Smooth muscle cell (in vitro differentiated cells): ENCODE measurements at regions not wholly inside any gene's neighbourhood (a gene's known extent, or its start where the extent isn't known, plus 50 kb on each side); places are given as distances from the start of the nearest gene placed in this dataset.
A peak's percentile ranks its signal among the peaks of the same experiment; 100 is the strongest.

Experiments used
- DNase-seq: peaks from one replicate; lab custom pipeline; 2025; ENCODE audit not compliant: unreplicated experiment; lab: John Stamatoyannopoulos, UW
- H2AFZ ChIP-seq: fragments of 200-600 bp; sonication (generic); 2 replicates; pipeline ENCODE4 v1.6.0; 2016; ENCODE audit warnings: antibody characterized with exemption, low read depth, mild to moderate bottlenecking
- H3F3A ChIP-seq: fragments of 200-600 bp; sonication (generic); 2 replicates; pipeline ENCODE4 v1.6.0; 2017; ENCODE audit warnings: antibody characterized with exemption, low read depth
- H3K27ac ChIP-seq: fragments of 200-600 bp; sonication (generic); 2 replicates; pipeline ENCODE4 v1.5.1; 2016; ENCODE audit warnings: low read depth, mild to moderate bottlenecking
- H3K27me3 ChIP-seq: fragments of 200-600 bp; sonication (generic); 2 replicates; pipeline ENCODE4 v1.6.1; 2016; ENCODE audit warnings: low read depth, mild to moderate bottlenecking
- H3K36me3 ChIP-seq: fragments of 200-600 bp; sonication (generic); 2 replicates; pipeline ENCODE4 v1.5.1; 2016; ENCODE audit warnings: low read depth
- H3K4me1 ChIP-seq: fragments of 200-600 bp; sonication (generic); 2 replicates; pipeline ENCODE4 v1.5.1; 2016; ENCODE audit warnings: low read depth
- H3K4me2 ChIP-seq: fragments of 200-600 bp; sonication (generic); 2 replicates; pipeline ENCODE4 v1.6.0; 2016; ENCODE audit warnings: mild to moderate bottlenecking
- H3K4me3 ChIP-seq: fragments of 200-600 bp; sonication (generic); 2 replicates; pipeline ENCODE4 v1.5.1; 2016; ENCODE audit warnings: mild to moderate bottlenecking
- H3K79me2 ChIP-seq: fragments of 200-600 bp; sonication (generic); 2 replicates; pipeline ENCODE4 v1.6.0; 2016; ENCODE audit warnings: low read depth, mild to moderate bottlenecking
- H3K9ac ChIP-seq: fragments of 200-600 bp; sonication (generic); 2 replicates; pipeline ENCODE4 v1.6.0; 2016; ENCODE audit warnings: low read depth
- H3K9me3 ChIP-seq: fragments of 200-600 bp; sonication (generic); replicated peaks from 2 replicates; pipeline ENCODE4 v1.5.1; 2016; ENCODE audit warnings: low read depth
- H4K20me1 ChIP-seq: fragments of 200-600 bp; sonication (generic); 2 replicates; pipeline ENCODE4 v1.6.0; 2016; ENCODE audit warnings: low read depth
- WGBS: methylation state at CpG from one replicate; pipeline ENCODE4 v1.1.7; 2016; ENCODE audit warnings: low lambda C conversion rate; 5-methylcytosine and 5-hydroxymethylcytosine counted together
- TF ChIP-seq, protein P1 (sequence below): fragments of 200-600 bp; sonication (generic); IDR thresholded peaks from 2 replicates; pipeline ENCODE4 v1.5.1; 2017; ENCODE audit warnings: borderline replicate concordance, mild to moderate bottlenecking, antibody characterized with exemption; ENCODE audit not compliant: insufficient read depth, poor library complexity, severe bottlenecking

DNA sequence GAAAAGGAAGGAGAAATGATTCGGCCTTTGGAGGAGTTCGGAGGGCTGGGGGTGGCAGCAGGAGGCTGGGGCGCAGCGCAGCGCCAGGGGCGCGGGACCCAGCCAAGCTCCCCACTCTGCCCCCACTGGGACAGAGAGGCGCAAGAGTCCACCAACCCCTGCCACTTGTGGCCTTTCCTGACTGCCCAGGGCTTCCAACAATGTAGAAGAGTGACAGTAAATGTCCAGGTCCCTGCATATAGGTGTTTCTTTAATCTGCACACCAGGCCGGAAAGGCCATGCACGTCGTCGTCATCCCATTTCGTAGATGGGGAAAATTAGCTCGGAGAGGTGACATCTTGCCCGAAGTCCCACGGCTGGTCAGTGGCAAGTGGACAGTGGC, 96.6 kb downstream of the INHBB start:
- Histone ChIP-seq H3K36me3 (no peaks in the 10 kb centered on the region), H3K4me1 (peaks cover 13% of the 10 kb centered on the region), H3F3A (no peaks in the 10 kb centered on the region), H3K27me3 (peaks cover 59% of the 10 kb centered on the region), H3K9ac (no peak overlapping the region), H3K4me3 (peak overlapping the region; percentile 52), H4K20me1 (no peaks in the 10 kb centered on the region), H3K27ac (no peak overlapping the region), H3K4me2 (peak overlapping the region; percentile 98), H3K9me3 (no peaks in the 10 kb centered on the region), H2AFZ (peak overlapping the region; percentile 54), H3K79me2 (no peaks in the 10 kb centered on the region)
- 5% methylated on average over 16 of the region's 16 CpGs for WGBS
- no peak for DNase-seq
- TF ChIP-seq, protein P1, sequence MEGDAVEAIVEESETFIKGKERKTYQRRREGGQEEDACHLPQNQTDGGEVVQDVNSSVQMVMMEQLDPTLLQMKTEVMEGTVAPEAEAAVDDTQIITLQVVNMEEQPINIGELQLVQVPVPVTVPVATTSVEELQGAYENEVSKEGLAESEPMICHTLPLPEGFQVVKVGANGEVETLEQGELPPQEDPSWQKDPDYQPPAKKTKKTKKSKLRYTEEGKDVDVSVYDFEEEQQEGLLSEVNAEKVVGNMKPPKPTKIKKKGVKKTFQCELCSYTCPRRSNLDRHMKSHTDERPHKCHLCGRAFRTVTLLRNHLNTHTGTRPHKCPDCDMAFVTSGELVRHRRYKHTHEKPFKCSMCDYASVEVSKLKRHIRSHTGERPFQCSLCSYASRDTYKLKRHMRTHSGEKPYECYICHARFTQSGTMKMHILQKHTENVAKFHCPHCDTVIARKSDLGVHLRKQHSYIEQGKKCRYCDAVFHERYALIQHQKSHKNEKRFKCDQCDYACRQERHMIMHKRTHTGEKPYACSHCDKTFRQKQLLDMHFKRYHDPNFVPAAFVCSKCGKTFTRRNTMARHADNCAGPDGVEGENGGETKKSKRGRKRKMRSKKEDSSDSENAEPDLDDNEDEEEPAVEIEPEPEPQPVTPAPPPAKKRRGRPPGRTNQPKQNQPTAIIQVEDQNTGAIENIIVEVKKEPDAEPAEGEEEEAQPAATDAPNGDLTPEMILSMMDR: no peak

DNA sequence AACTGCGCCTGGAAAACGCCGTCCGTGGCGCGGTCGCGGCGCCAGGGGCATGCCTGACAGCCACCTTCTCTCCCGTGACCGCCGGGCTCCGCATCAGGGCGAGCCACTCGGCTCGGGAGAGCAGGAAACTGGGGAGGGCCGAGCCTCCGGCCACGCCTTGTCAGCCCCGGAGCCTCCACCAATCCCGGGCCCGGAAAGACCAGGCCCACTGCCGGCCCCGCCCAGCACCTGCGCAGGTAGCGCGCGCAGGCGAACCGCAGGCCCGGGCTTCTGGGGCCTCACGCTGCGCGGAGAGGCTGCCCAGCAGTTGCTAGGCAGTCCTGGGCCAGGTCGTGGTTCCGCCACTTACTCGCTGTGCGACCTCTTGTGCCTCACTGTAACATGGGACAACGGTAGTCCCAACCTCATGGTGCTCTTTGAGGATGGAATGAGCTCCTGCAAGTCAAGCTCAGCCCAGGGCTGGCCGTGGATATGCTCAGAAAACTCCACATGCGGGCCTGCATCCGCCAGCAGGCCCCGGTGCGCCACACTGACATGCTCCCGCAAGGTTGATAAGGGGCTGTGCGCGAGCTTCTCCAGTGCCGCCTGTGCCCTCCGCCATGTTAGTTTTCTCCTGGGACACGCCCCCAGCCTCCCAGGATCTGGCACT, 97.1 kb downstream of the INHBB start:
- no peaks in the 10 kb centered on the region for H3K79me2 ChIP-seq
- H3K4me1 ChIP-seq: peaks cover 13% of the 10 kb centered on the region
- 10% methylated on average over 49 of the region's 50 CpGs for WGBS
- H3K9me3 ChIP-seq: no peaks in the 10 kb centered on the region
- H4K20me1 ChIP-seq: no peaks in the 10 kb centered on the region
- H3K4me3 ChIP-seq: peak overlapping the region; percentile 52
- DNase-seq: no peak
- no peaks in the 10 kb centered on the region for H3K36me3 ChIP-seq
- TF ChIP-seq, protein P1: no peak
- H3K9ac ChIP-seq: no peak overlapping the region
- peaks cover 59% of the 10 kb centered on the region for H3K27me3 ChIP-seq
- H3K27ac ChIP-seq: no peak overlapping the region
- H3K4me2 ChIP-seq: peak overlapping the region; percentile 98
- H2AFZ ChIP-seq: peak overlapping the region; percentile 54
- H3F3A ChIP-seq: no peaks in the 10 kb centered on the region

GRCh38 chr2:120443946-120444345, 98.0 kb downstream of the INHBB start:
- H3K4me3 ChIP-seq: no peak overlapping the region
- peaks cover 13% of the 10 kb centered on the region for H3K4me1 ChIP-seq
- no peak overlapping the region for H2AFZ ChIP-seq
- WGBS: 95% methylated on average over 4 of the region's 4 CpGs
- H3F3A ChIP-seq: no peaks in the 10 kb centered on the region
- peaks cover 58% of the 10 kb centered on the region for H3K27me3 ChIP-seq
- no peak overlapping the region for H3K9ac ChIP-seq
- no peaks in the 10 kb centered on the region for H3K36me3 ChIP-seq
- no peaks in the 10 kb centered on the region for H4K20me1 ChIP-seq
- no peak overlapping the region for H3K4me2 ChIP-seq
- H3K27ac ChIP-seq: no peak overlapping the region
- no peak for DNase-seq
- TF ChIP-seq, protein P1: no peak
- H3K9me3 ChIP-seq: no peaks in the 10 kb centered on the region
- H3K79me2 ChIP-seq: no peaks in the 10 kb centered on the region

- no peaks in the 10 kb centered on the region for H4K20me1 ChIP-seq
- WGBS: 94% methylated on average over 9 of the region's 9 CpGs
- H3K9me3 ChIP-seq: no peaks in the 10 kb centered on the region
- TF ChIP-seq, protein P1: no peak
- no peaks in the 10 kb centered on the region for H3K36me3 ChIP-seq
- H3K9ac ChIP-seq: no peak overlapping the region
- H3K27me3 ChIP-seq: peaks cover 50% of the 10 kb centered on the region
- H3K79me2 ChIP-seq: no peaks in the 10 kb centered on the region
- no peak overlapping the region for H3K4me2 ChIP-seq
- DNase-seq: no peak
- H2AFZ ChIP-seq: no peak overlapping the region
- no peaks in the 10 kb centered on the region for H3F3A ChIP-seq
- no peak overlapping the region for H3K4me3 ChIP-seq
- no peak overlapping the region for H3K27ac ChIP-seq
- peaks cover 13% of the 10 kb centered on the region for H3K4me1 ChIP-seq
Observed at GRCh38 chr2:120444691-120445240, 98.8 kb downstream of the INHBB start.
